ENCODE measurements at regions not wholly inside any gene's neighbourhood (a gene's known extent, or its start where the extent isn't known, plus 50 kb on each side); places are given as distances from the start of the nearest gene placed in this dataset.
A peak's percentile ranks its signal among the peaks of the same experiment; 100 is the strongest.
"Not testable (repeated sequence)": the region's sequence is repeated elsewhere in the genome, so short reads cannot be mapped to it uniquely, and the experiment has no call there.

DNA sequence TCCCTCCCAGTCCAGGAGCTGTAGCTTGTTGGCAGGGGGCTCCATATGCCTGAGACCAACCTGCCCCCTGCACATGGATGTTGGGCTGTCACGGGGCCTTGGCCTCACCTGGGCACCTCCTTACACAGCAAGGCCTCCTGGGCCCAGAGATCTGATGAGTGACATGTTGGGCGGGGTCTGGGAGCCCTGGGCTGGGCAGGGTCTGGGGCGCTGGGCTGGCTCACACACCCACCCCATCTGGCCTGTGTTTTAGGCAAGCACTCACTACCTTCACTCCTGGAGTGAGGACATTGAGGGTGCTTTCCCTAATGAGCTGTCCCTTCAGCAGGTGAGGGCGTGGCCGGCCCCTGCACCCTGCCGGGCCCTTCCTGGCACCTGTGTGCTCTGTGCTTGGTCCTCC lies 200.8 kb downstream of the LIPI start:
- in situ Hi-C loops (cut with MboI; ENCODE audit: low pct_unique_long_range_greater_than_20kb, low sequenced_read_pairs); DNase-seq: not testable (repeated sequence)

DNA sequence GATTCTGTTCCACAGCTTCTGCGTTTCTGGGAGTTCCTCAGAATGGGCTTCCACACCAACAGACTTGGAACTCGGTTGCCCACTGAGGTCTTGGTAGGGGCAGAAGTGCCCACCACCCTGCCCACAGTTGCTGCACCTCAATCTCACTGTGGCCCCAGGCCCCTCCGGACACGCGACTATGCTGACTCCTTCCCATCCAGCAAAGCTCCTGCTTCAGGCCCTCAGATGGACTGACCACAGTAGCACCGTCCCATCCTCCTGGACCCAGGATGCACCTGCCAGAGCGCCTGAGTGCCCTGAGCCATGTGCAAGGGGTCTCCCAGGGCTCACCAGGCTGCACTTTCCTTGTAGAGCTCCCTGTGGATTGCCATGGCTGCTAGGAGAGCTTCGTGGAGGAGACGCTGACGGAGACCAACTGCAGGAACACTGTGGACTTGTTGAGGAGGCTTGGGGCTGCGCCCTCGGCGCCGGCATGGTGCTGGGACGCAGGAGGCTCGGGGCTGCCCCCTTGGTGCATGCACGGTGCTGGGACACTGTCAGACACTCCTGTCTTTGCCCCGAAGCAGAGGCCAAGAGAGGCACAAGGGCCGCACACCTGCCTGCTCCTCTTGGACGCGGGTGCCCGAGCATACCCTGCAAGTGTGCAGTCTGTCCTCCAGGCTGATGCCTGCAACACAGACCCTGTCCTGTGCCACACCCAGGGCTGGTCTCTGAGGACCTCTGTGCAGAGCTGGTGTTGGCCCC lies 201.3 kb downstream of the LIPI start:
- in situ Hi-C loops (cut with MboI; ENCODE audit: low pct_unique_long_range_greater_than_20kb, low sequenced_read_pairs); DNase-seq: not testable (repeated sequence)

DNA sequence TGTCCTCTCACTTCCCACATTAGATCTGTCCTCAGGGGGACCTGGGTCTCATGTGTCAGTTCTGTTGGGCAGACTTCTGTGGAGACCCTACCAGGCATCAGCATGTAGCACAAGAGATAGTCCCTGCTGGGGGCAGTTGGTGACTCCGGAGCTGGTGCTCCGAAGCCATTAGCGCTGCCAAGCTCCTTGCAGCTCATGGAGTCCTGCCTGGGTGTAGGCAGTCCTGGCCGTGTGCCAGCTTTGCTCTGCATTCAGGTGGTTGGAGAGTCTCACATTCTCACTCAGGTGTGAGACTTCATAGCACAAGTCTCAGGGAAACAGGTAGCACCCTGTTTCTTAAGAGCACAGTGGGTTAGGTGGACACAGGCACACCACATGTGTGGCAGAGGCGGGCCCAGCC lies 202.3 kb downstream of the LIPI start:
- in situ Hi-C loops (cut with MboI; ENCODE audit: low pct_unique_long_range_greater_than_20kb, low sequenced_read_pairs); DNase-seq: not testable (repeated sequence)

- DNase-seq; in situ Hi-C loops (cut with MboI; ENCODE audit: low pct_unique_long_range_greater_than_20kb, low sequenced_read_pairs): not testable (repeated sequence)
Observed at GRCh38 chr21:14008006-14008405, 202.7 kb downstream of the LIPI start.

- in situ Hi-C loops (cut with MboI; ENCODE audit: low pct_unique_long_range_greater_than_20kb, low sequenced_read_pairs); DNase-seq: not testable (repeated sequence)
Observed at GRCh38 chr21:14006144-14006543, 204.6 kb downstream of the LIPI start.

GRCh38 chr21:13986996-13987958 lies 223.5 kb downstream of the LIPI start:
- DNase-seq; in situ Hi-C loops (cut with MboI; ENCODE audit: low pct_unique_long_range_greater_than_20kb, low sequenced_read_pairs): not testable (repeated sequence)

DNA sequence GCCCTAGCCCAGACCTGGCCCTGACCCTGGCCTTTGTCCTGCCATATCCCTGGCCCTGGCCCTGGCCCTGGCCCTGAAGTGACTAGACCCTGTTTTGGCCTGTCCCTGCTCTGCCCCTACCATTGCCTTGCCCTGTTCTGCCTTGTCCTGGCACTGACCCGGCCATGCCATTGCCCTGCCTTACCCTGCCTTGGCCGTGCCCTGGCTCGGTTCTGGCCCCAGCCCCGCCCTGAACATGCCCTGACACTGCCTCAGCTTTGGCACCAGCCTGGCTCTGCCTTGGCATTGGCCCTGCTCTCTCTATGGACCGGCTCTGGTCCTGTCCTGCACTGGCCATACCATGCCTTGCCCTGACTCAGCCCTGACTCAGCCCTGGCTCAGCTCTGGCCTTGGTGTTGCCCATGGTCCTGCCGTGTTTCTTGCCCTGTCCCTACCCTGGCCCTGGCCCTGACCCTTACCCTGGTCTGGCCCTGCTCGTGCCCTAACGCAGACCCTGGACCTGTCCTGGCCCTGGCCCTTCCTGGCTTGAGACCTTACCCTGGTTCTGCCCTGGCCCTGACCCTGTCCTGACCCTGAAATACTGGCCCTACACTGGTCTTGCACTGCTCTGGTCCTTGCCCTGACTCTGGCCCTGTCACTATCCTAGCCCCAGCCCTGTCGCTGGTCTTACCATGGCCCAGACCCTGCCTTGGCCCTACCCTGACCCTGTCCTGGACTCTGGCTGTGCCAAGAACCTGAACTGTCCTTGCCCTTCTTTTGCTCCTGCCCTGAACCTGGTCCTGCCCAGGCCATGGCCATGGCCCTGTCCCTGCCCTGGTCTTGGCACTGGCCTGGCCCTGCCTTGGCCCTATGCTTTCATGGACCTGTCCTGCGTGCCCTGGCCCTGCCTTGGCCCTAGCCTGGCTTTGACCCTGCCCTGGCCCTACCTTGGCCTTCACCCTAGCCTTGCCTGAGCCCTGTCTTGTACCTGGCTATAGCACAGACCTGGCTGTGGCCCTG lies 224.6 kb downstream of the LIPI start:
- in situ Hi-C loops (cut with MboI; ENCODE audit: low pct_unique_long_range_greater_than_20kb, low sequenced_read_pairs); DNase-seq: not testable (repeated sequence)

- DNase-seq; in situ Hi-C loops (cut with MboI; ENCODE audit: low pct_unique_long_range_greater_than_20kb, low sequenced_read_pairs): not testable (repeated sequence)
Observed at GRCh38 chr21:13985137-13985864, 225.5 kb downstream of the LIPI start.

DNA sequence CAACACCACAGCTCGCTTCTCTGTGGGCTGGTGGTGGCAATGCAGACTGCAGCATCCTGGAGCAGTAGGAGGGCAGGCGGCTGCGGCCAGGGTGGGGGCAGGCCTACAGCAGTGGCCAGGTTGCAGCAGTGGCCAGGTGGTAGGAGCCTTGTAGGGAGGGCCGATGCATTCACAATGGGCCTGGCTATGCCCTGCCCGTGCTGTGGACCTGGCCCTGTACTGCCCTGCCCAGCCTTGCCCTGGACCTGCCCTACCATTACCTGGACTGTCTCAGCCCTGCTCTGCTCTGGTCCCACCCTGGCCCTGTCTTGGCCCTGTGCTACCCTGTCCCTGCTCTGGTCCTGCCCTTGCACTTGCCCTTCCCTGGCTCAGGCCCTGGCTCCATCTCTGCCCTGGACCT lies 226.0 kb downstream of the LIPI start:
- DNase-seq; in situ Hi-C loops (cut with MboI; ENCODE audit: low pct_unique_long_range_greater_than_20kb, low sequenced_read_pairs): not testable (repeated sequence)

GRCh38 chr21:13981176-13982087 lies 229.3 kb downstream of the LIPI start:
- in situ Hi-C loops (cut with MboI; ENCODE audit: low pct_unique_long_range_greater_than_20kb, low sequenced_read_pairs); DNase-seq: not testable (repeated sequence)

GRCh38 chr21:13980115-13980662 lies 230.6 kb downstream of the LIPI start:
- peak; percentile 94 for DNase-seq
- in situ Hi-C loops (cut with MboI; ENCODE audit: low pct_unique_long_range_greater_than_20kb, low sequenced_read_pairs) = not testable (repeated sequence)

DNA sequence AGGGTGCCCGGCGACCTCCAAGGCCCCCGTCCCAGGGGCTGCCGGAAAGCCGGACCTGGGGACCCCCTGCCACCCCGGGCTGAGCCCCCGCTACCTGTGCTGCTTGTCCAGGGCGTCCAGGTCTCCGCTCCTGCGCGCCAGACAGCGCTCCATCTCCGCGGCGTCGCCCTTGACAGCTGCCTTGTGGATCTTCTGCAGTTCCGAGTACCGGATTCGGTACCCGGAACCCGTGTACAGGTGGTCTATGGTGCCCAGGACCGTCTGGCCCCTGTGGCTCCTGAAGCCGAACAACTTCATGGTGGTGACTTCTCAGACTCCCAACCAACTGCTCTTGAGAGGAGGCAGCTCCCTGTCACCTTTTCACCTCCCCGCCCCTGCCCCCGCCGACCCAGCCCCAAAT lies 231.1 kb downstream of the LIPI start:
- in situ Hi-C loops (cut with MboI; ENCODE audit: low pct_unique_long_range_greater_than_20kb, low sequenced_read_pairs) = not testable (repeated sequence)

GRCh38 chr21:13974582-13974981 lies 236.2 kb downstream of the LIPI start:
- DNase-seq = not testable (repeated sequence)

More for the DNA sequence above, 231.1 kb downstream of the LIPI start:
- not testable (repeated sequence) for DNase-seq

DNA sequence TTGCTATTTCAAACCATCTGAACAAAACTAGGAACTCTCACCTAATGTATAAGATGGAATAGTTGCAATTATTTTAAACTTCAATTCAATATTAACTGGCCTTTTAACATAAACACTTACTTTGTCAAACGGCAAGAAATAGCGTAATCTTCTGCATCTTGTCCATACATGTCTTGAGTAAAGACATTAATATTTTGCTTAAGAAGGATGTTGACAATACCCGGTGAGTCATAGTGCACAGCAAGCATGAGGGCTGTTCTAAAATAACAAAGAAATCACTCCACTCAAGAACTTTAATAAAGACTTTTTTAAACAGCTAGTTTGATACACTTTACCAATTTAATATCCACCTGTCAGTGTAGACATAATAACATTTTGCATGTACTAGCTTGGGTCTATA lies 240.9 kb downstream of the LIPI start:
- in situ Hi-C loops (cut with MboI; ENCODE audit: low pct_unique_long_range_greater_than_20kb, low sequenced_read_pairs); DNase-seq: not testable (repeated sequence)

More at GRCh38 chr21:13974582-13974981, 236.2 kb downstream of the LIPI start:
- in situ Hi-C loops (cut with MboI; ENCODE audit: low pct_unique_long_range_greater_than_20kb, low sequenced_read_pairs) = not testable (repeated sequence)

- in situ Hi-C loops (cut with MboI; ENCODE audit: low pct_unique_long_range_greater_than_20kb, low sequenced_read_pairs) = not testable (repeated sequence)
Observed at GRCh38 chr21:13969002-13969401, 241.8 kb downstream of the LIPI start.

DNA sequence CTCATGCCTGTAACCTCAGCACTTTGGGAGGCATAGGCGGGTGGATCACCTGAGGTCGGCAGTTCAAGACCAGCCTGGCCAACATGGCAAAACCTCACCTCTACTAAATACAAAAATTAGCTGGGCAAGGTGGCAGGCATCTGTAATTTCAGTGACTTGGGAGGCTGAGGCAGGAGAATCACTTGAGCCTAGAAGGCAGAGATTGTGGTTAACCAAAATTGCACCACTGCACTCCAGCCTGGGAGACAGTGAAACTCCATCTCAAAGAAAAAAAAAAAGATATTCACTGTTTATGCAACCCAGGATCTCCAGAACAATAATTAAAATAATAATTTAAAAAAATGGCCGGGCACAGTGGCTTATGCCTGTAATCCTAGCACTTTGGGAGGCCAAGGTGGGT lies 247.5 kb downstream of the LIPI start:
- in situ Hi-C loops (cut with MboI; ENCODE audit: low pct_unique_long_range_greater_than_20kb, low sequenced_read_pairs); DNase-seq: not testable (repeated sequence)

More at GRCh38 chr21:13969002-13969401, 241.8 kb downstream of the LIPI start:
- DNase-seq = not testable (repeated sequence)

GRCh38 chr21:13937236-13937635 lies 273.5 kb downstream of the LIPI start:
- in situ Hi-C loops (cut with MboI; ENCODE audit: low pct_unique_long_range_greater_than_20kb, low sequenced_read_pairs) = no loop called here
- DNase-seq = no peak

All from KBM-7 (cell line).